ENCODE measurements at regions not wholly inside any gene's neighbourhood (a gene's known extent, or its start where the extent isn't known, plus 50 kb on each side); places are given as distances from the start of the nearest gene placed in this dataset.

GRCh38 chr16:50480206-50480605 lies 68.0 kb upstream of the NKD1 start:
- 66 to 82% methylated on average over 3 of the region's 3 CpGs for WGBS, 2 donors
- no peaks in the 10 kb centered on the region for H3K9me3 ChIP-seq
- no peak overlapping the region for H3K27ac ChIP-seq
- no peaks in the 10 kb centered on the region for H3K27me3 ChIP-seq
- TF ChIP-seq CTCF (IDR thresholded peaks at IDR 0.05): no peak
- DNase-seq (no peak), FAIRE-seq (no peak), ATAC-seq (no peak)
- no peak overlapping the region for H3K4me3 ChIP-seq
- no peaks in the 10 kb centered on the region for H3K36me3 ChIP-seq
- intact Hi-C loops (cut with DNase I): no loop called here
- no peaks in the 10 kb centered on the region for H3K4me1 ChIP-seq

- Histone ChIP-seq H3K4me1 (no peaks in the 10 kb centered on the region), H3K36me3 (no peaks in the 10 kb centered on the region), H3K4me3 (no peak overlapping the region), H3K9me3 (no peaks in the 10 kb centered on the region), H3K27me3 (no peaks in the 10 kb centered on the region), H3K27ac (no peak overlapping the region)
- WGBS, 2 donors: 70 to 82% methylated on average over 5 of the region's 5 CpGs
- intact Hi-C loops (cut with DNase I): no loop called here
- DNase-seq (no peak), ATAC-seq (no peak), FAIRE-seq (no peak)
- TF ChIP-seq CTCF (IDR thresholded peaks at IDR 0.05): no peak
These were observed 68.4 kb upstream of the NKD1 start for GRCh38 chr16:50479771-50480170.

GRCh38 chr16:50478773-50479149 lies 69.4 kb upstream of the NKD1 start:
- ATAC-seq: peak in 1 of 4 donors; percentile 23
- FAIRE-seq: no peak
- no peaks in the 10 kb centered on the region for H3K36me3 ChIP-seq
- H3K27me3 ChIP-seq: no peaks in the 10 kb centered on the region
- DNase-seq: no peak
- intact Hi-C loops (cut with DNase I): no loop called here
- H3K4me1 ChIP-seq: no peaks in the 10 kb centered on the region
- TF ChIP-seq CTCF (IDR thresholded peaks at IDR 0.05): no peak
- 35 to 40% methylated on average over 7 to 9 of the region's 9 CpGs for WGBS, 2 donors
- H3K4me3 ChIP-seq: no peak overlapping the region
- H3K9me3 ChIP-seq: no peaks in the 10 kb centered on the region
- H3K27ac ChIP-seq: no peak overlapping the region

- intact Hi-C loops (cut with DNase I): no loop called here
- H3K4me3 ChIP-seq: no peak overlapping the region
- H3K36me3 ChIP-seq: no peaks in the 10 kb centered on the region
- no peaks in the 10 kb centered on the region for H3K9me3 ChIP-seq
- H3K4me1 ChIP-seq: no peaks in the 10 kb centered on the region
- no peak overlapping the region for H3K27ac ChIP-seq
- no peaks in the 10 kb centered on the region for H3K27me3 ChIP-seq
- no peak for TF ChIP-seq CTCF (IDR thresholded peaks at IDR 0.05)
- no peak for ATAC-seq
- WGBS, 2 donors: 59 to 71% methylated on average over 21 of the region's 21 CpGs
- FAIRE-seq: no peak
- DNase-seq: no peak
These were observed 70.0 kb upstream of the NKD1 start for GRCh38 chr16:50478075-50478772.

- H3K27ac ChIP-seq: no peak overlapping the region
- DNase-seq: no peak
- H3K4me1 ChIP-seq: no peaks in the 10 kb centered on the region
- intact Hi-C loops (cut with DNase I): no loop called here
- no peak overlapping the region for H3K4me3 ChIP-seq
- TF ChIP-seq CTCF (IDR thresholded peaks at IDR 0.05): no peak
- no peaks in the 10 kb centered on the region for H3K9me3 ChIP-seq
- ATAC-seq: no peak
- WGBS, 2 donors: 75 to 79% methylated on average over 14 of the region's 14 CpGs
- H3K36me3 ChIP-seq: no peaks in the 10 kb centered on the region
- H3K27me3 ChIP-seq: no peaks in the 10 kb centered on the region
- no peak for FAIRE-seq
These were observed 71.5 kb upstream of the NKD1 start for GRCh38 chr16:50476486-50477255.

Measured in pancreas (tissue), 10 donors.